ENCODE measurements at regions not wholly inside any gene's neighbourhood (a gene's known extent, or its start where the extent isn't known, plus 50 kb on each side); places are given as distances from the start of the nearest gene placed in this dataset.

- no peak overlapping the region for H3K4me3 ChIP-seq (ENCODE audit: low read depth, low read length)
- no peak for DNase-seq (ENCODE audit: low read depth)
- TF ChIP-seq CTCF (IDR thresholded peaks at IDR 0.05; ENCODE audit: control insufficient read depth, extremely low read depth, insufficient read depth): no peak
Measured at GRCh38 chr9:105887679-105888078, 193.3 kb downstream of the TMEM38B start.

- DNase-seq (ENCODE audit: low read depth): peak; percentile 6
- TF ChIP-seq CTCF (IDR thresholded peaks at IDR 0.05; ENCODE audit: control insufficient read depth, extremely low read depth, insufficient read depth): no peak
- H3K4me3 ChIP-seq (ENCODE audit: low read depth, low read length): no peak overlapping the region
Measured at GRCh38 chr9:105890046-105890822, 195.9 kb downstream of the TMEM38B start.

- DNase-seq (ENCODE audit: low read depth): no peak
- H3K4me3 ChIP-seq (ENCODE audit: low read depth, low read length): no peak overlapping the region
- no peak for TF ChIP-seq CTCF (IDR thresholded peaks at IDR 0.05; ENCODE audit: control insufficient read depth, extremely low read depth, insufficient read depth)
Measured at GRCh38 chr9:105900123-105900522, 205.8 kb downstream of the TMEM38B start.

GRCh38 chr9:105901514-105902109, 207.3 kb downstream of the TMEM38B start:
- peak; percentile 84 for TF ChIP-seq CTCF (IDR thresholded peaks at IDR 0.05; ENCODE audit: control insufficient read depth, extremely low read depth, insufficient read depth)
- no peak overlapping the region for H3K4me3 ChIP-seq (ENCODE audit: low read depth, low read length)
- peak; percentile 30 for DNase-seq (ENCODE audit: low read depth)

GRCh38 chr9:105908069-105908468, 213.7 kb downstream of the TMEM38B start:
- DNase-seq (ENCODE audit: low read depth): no peak
- TF ChIP-seq CTCF (IDR thresholded peaks at IDR 0.05; ENCODE audit: control insufficient read depth, extremely low read depth, insufficient read depth): no peak
- no peak overlapping the region for H3K4me3 ChIP-seq (ENCODE audit: low read depth, low read length)

- DNase-seq (ENCODE audit: low read depth): no peak
- TF ChIP-seq CTCF (IDR thresholded peaks at IDR 0.05; ENCODE audit: control insufficient read depth, extremely low read depth, insufficient read depth): no peak
- H3K4me3 ChIP-seq (ENCODE audit: low read depth, low read length): no peak overlapping the region
Measured at GRCh38 chr9:105911104-105911911, 217.0 kb downstream of the TMEM38B start.

Measured in LNCaP clone FGC (cell line).